GM18907 (cell line): ENCODE measurements at regions not wholly inside any gene's neighbourhood (a gene's known extent, or its start where the extent isn't known, plus 50 kb on each side); places are given as distances from the start of the nearest gene placed in this dataset.
"Not testable (repeated sequence)": the region's sequence is repeated elsewhere in the genome, so short reads cannot be mapped to it uniquely, and the experiment has no call there.

Source experiments
- ATAC-seq: cut with Tn5 transposase; IDR thresholded peaks from one replicate; pipeline ENCODE4 v1.9.1; 2021; ENCODE audit warnings: mild to moderate bottlenecking, moderate library complexity; ENCODE audit not compliant: unreplicated experiment

GRCh38 chr6:115814907-115815306 lies 245.8 kb downstream of the FRK start:
- ATAC-seq, result no peak

GRCh38 chr6:115811541-115811940 lies 249.2 kb downstream of the FRK start:
- ATAC-seq, result no peak

GRCh38 chr6:115798229-115798628 lies 262.5 kb downstream of the FRK start:
- ATAC-seq, result no peak

GRCh38 chr6:115796829-115797228 lies 263.9 kb downstream of the FRK start:
- ATAC-seq, result no peak

GRCh38 chr6:115796061-115796460 lies 264.6 kb downstream of the FRK start:
- ATAC-seq, result no peak

GRCh38 chr6:115783402-115784061 lies 277.2 kb downstream of the FRK start:
- ATAC-seq, result no peak

GRCh38 chr6:115782612-115783011 lies 278.1 kb downstream of the FRK start:
- ATAC-seq, result no peak

- ATAC-seq, result no peak
These were observed 286.9 kb downstream of the FRK start for GRCh38 chr6:115773741-115774140.

- no peak for ATAC-seq
These were observed 289.8 kb downstream of the FRK start for GRCh38 chr6:115770851-115771250.

- no peak for ATAC-seq
These were observed 292.2 kb downstream of the FRK start for GRCh38 chr6:115768500-115768899.

GRCh38 chr6:115767931-115768330 lies 292.8 kb downstream of the FRK start:
- ATAC-seq, result no peak

GRCh38 chr6:115766745-115767462 lies 293.8 kb downstream of the FRK start:
- no peak for ATAC-seq

GRCh38 chr6:115765966-115766365 lies 294.7 kb downstream of the FRK start:
- ATAC-seq, result no peak

- ATAC-seq, result no peak
These were observed 301.6 kb downstream of the FRK start for GRCh38 chr6:115759051-115759450.

GRCh38 chr6:115753446-115753845 lies 307.2 kb downstream of the FRK start:
- no peak for ATAC-seq

GRCh38 chr6:115750946-115751345 lies 309.7 kb downstream of the FRK start:
- ATAC-seq, result no peak

GRCh38 chr6:115750292-115750691 lies 310.4 kb downstream of the FRK start:
- ATAC-seq, result no peak

- ATAC-seq, result no peak
These were observed 313.0 kb downstream of the FRK start for GRCh38 chr6:115747719-115748118.

- ATAC-seq, result not testable (repeated sequence)
These were observed 314.1 kb downstream of the FRK start for GRCh38 chr6:115746583-115746982.

- ATAC-seq, result no peak
These were observed 319.8 kb downstream of the FRK start for GRCh38 chr6:115740907-115741306.

GRCh38 chr6:115735610-115736009 lies 325.1 kb downstream of the FRK start:
- no peak for ATAC-seq

GRCh38 chr6:115733426-115733825 lies 327.3 kb downstream of the FRK start:
- no peak for ATAC-seq

- no peak for ATAC-seq
These were observed 331.7 kb downstream of the FRK start for GRCh38 chr6:115729036-115729435.
